ENCODE measurements at regions not wholly inside any gene's neighbourhood (a gene's known extent, or its start where the extent isn't known, plus 50 kb on each side); places are given as distances from the start of the nearest gene placed in this dataset.

DNA sequence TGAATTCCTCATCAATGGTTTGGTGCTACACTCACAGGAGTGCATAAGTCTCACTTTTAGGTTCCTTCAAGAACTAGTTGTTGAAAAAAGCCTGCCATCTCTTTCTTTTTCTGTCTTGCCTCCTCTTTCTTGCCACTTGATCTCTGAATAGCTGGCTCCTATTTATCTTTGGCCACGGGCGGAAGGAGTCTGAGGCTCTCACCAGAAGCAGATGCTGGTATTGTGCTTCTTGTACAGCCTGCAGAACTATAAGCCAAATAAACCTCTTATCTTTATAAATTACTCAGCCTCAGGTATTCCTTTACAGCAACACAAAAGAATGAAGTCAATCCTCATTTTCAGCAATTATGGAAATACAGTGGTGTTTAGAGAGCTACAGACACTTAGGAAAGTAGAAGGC lies 247.1 kb upstream of the PRR16 start:
- H3K9me3 ChIP-seq (ENCODE audit: control insufficient read depth, low read length) = no peaks in the 10 kb centered on the region
- no peaks in the 10 kb centered on the region for H3K4me1 ChIP-seq (ENCODE audit: control insufficient read depth, insufficient read depth, low read length, poor library complexity, severe bottlenecking)
- no peak overlapping the region for H3K4me3 ChIP-seq (ENCODE audit: extremely low read depth, insufficient read depth, low read length, poor library complexity, severe bottlenecking)
- H3K27ac ChIP-seq (ENCODE audit: low read depth, low read length, severe bottlenecking) = no peak overlapping the region
- no peaks in the 10 kb centered on the region for H3K36me3 ChIP-seq (ENCODE audit: control insufficient read depth, insufficient read depth, low read length)
- 93 to 100% methylated on average over 2 of the region's 2 CpGs for WGBS, 2 experiments (ENCODE audit: insufficient coverage in 2 of 2)

DNA sequence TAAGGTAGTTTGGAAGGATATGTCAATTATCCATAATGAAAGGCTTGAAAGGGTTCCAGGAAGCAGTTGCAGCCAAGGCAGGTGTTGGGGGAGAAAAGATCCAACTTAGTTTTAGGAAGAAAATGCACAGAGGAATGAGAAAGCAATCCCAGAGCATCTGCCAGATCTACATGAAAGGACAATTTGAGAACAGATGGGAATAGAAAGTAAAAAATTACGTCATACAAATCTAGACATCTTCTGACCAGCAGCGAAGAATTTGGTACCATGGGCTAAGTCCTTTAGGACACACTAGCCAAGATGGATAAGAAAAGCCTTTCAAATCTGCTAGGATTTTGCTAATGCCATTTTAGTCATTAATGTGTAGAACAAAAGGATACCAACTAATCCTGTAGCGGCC lies 244.1 kb upstream of the PRR16 start:
- Histone ChIP-seq H3K4me1 (ENCODE audit: control insufficient read depth, insufficient read depth, low read length, poor library complexity, severe bottlenecking) (no peaks in the 10 kb centered on the region), H3K4me3 (ENCODE audit: extremely low read depth, insufficient read depth, low read length, poor library complexity, severe bottlenecking) (no peak overlapping the region), H3K36me3 (ENCODE audit: control insufficient read depth, insufficient read depth, low read length) (no peaks in the 10 kb centered on the region), H3K9me3 (ENCODE audit: control insufficient read depth, low read length) (no peaks in the 10 kb centered on the region), H3K27ac (ENCODE audit: low read depth, low read length, severe bottlenecking) (no peak overlapping the region)
- 100% methylated on average over 1 of the region's 3 CpGs; no CpG with 5 or more reads in 1 of the 2 experiments for WGBS, 2 experiments (ENCODE audit: insufficient coverage in 2 of 2)

DNA sequence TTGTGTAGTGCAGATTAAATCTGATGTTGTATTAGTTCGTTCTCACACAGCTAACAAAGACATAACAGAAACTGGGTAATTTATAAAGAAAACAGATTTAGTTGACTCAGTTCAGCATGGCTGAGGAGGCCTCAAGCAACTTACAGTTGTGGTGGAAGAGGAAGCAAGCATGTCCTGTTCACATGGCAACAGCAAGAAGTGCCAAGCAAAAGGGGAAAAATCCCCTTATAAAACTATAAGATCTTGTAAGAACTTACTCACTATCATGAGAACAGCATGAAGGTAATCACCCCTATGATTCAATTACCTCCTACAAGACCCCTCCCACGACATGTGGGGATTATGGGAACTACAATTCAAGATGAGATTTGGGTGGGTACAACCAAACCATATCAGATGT lies 238.6 kb upstream of the PRR16 start:
- H3K4me3 ChIP-seq (ENCODE audit: extremely low read depth, insufficient read depth, low read length, poor library complexity, severe bottlenecking) = no peak overlapping the region
- H3K4me1 ChIP-seq (ENCODE audit: control insufficient read depth, insufficient read depth, low read length, poor library complexity, severe bottlenecking) = no peaks in the 10 kb centered on the region
- no peaks in the 10 kb centered on the region for H3K9me3 ChIP-seq (ENCODE audit: control insufficient read depth, low read length)
- no CpG with 5 or more reads among the region's 2 CpGs for WGBS, 2 experiments (ENCODE audit: insufficient coverage in 2 of 2)
- no peak overlapping the region for H3K27ac ChIP-seq (ENCODE audit: low read depth, low read length, severe bottlenecking)
- H3K36me3 ChIP-seq (ENCODE audit: control insufficient read depth, insufficient read depth, low read length) = no peaks in the 10 kb centered on the region

GRCh38 chr5:120228262-120229031 lies 235.7 kb upstream of the PRR16 start:
- Histone ChIP-seq H3K27ac (ENCODE audit: low read depth, low read length, severe bottlenecking) (no peak overlapping the region), H3K36me3 (ENCODE audit: control insufficient read depth, insufficient read depth, low read length) (no peaks in the 10 kb centered on the region), H3K9me3 (ENCODE audit: control insufficient read depth, low read length) (no peaks in the 10 kb centered on the region), H3K4me1 (ENCODE audit: control insufficient read depth, insufficient read depth, low read length, poor library complexity, severe bottlenecking) (no peaks in the 10 kb centered on the region), H3K4me3 (ENCODE audit: extremely low read depth, insufficient read depth, low read length, poor library complexity, severe bottlenecking) (no peak overlapping the region)
- 84 to 87% methylated on average over 8 of the region's 10 CpGs for WGBS, 2 experiments (ENCODE audit: insufficient coverage in 2 of 2)

DNA sequence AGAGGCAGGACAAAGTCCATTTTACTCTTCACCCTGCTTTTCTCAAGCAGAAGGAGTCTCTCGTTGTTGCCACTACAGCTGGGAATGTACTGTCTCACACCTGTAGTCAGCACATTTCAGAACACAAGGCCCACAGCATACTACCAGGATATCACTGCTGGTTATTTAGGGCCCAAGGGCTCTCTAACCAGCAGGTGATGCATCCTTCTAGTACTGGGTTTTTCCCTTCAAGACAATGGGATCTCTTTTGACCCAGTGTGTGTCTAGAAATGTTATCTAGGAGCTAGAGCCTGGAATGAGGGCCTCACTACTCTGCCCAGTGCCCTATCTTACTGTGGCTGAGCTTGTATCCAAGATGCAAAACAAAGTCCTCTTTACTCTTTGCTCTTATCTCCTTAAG lies 235.1 kb upstream of the PRR16 start:
- H3K36me3 ChIP-seq (ENCODE audit: control insufficient read depth, insufficient read depth, low read length) = no peaks in the 10 kb centered on the region
- no peak overlapping the region for H3K4me3 ChIP-seq (ENCODE audit: extremely low read depth, insufficient read depth, low read length, poor library complexity, severe bottlenecking)
- H3K27ac ChIP-seq (ENCODE audit: low read depth, low read length, severe bottlenecking) = no peak overlapping the region
- H3K4me1 ChIP-seq (ENCODE audit: control insufficient read depth, insufficient read depth, low read length, poor library complexity, severe bottlenecking) = no peaks in the 10 kb centered on the region
- 86 to 100% methylated on average over 1 of the region's 1 CpG for WGBS, 2 experiments (ENCODE audit: insufficient coverage in 2 of 2)
- H3K9me3 ChIP-seq (ENCODE audit: control insufficient read depth, low read length) = no peaks in the 10 kb centered on the region

- H3K36me3 ChIP-seq (ENCODE audit: control insufficient read depth, insufficient read depth, low read length) = no peaks in the 10 kb centered on the region
These were observed 232.5 kb upstream of the PRR16 start for GRCh38 chr5:120231563-120231962.

DNA sequence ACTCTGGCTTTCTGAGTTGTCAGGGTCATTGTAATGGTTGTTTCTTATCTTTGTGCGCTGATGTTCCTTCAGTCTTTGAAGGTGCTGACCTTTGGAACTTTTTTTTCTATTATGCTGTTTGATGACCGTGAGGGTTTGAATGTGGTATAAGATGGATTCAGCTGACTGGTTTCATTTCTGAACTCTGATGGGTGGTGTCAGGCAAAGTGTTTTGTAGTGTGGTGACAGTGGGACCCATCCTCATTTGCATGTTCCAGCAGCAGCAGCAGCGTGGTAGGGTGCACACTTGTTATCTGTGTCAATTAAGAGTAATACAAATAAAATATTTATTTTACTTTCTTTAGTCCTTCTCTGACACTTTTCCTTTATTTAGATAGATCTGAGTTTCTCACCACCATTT lies 227.7 kb upstream of the PRR16 start:
- H3K4me3 ChIP-seq (ENCODE audit: extremely low read depth, insufficient read depth, low read length, poor library complexity, severe bottlenecking) = no peak overlapping the region

More at GRCh38 chr5:120231563-120231962, 232.5 kb upstream of the PRR16 start:
- no peaks in the 10 kb centered on the region for H3K9me3 ChIP-seq (ENCODE audit: control insufficient read depth, low read length)
- H3K4me1 ChIP-seq (ENCODE audit: control insufficient read depth, insufficient read depth, low read length, poor library complexity, severe bottlenecking) = no peaks in the 10 kb centered on the region
- no peak overlapping the region for H3K4me3 ChIP-seq (ENCODE audit: extremely low read depth, insufficient read depth, low read length, poor library complexity, severe bottlenecking)
- H3K27ac ChIP-seq (ENCODE audit: low read depth, low read length, severe bottlenecking) = no peak overlapping the region
- WGBS, 2 experiments (ENCODE audit: insufficient coverage in 2 of 2) = no CpG with 5 or more reads among the region's 1 CpG

GRCh38 chr5:120239086-120239485 lies 225.0 kb upstream of the PRR16 start:
- Histone ChIP-seq H3K36me3 (ENCODE audit: control insufficient read depth, insufficient read depth, low read length) (no peaks in the 10 kb centered on the region), H3K4me3 (ENCODE audit: extremely low read depth, insufficient read depth, low read length, poor library complexity, severe bottlenecking) (no peak overlapping the region), H3K9me3 (ENCODE audit: control insufficient read depth, low read length) (no peaks in the 10 kb centered on the region), H3K27ac (ENCODE audit: low read depth, low read length, severe bottlenecking) (no peak overlapping the region), H3K4me1 (ENCODE audit: control insufficient read depth, insufficient read depth, low read length, poor library complexity, severe bottlenecking) (no peaks in the 10 kb centered on the region)
- WGBS, 2 experiments (ENCODE audit: insufficient coverage in 2 of 2) = no CpG with 5 or more reads among the region's 1 CpG

More for the DNA sequence above, 227.7 kb upstream of the PRR16 start:
- Histone ChIP-seq H3K36me3 (ENCODE audit: control insufficient read depth, insufficient read depth, low read length) (no peaks in the 10 kb centered on the region), H3K27ac (ENCODE audit: low read depth, low read length, severe bottlenecking) (no peak overlapping the region), H3K4me1 (ENCODE audit: control insufficient read depth, insufficient read depth, low read length, poor library complexity, severe bottlenecking) (no peaks in the 10 kb centered on the region), H3K9me3 (ENCODE audit: control insufficient read depth, low read length) (no peaks in the 10 kb centered on the region)
- 93% methylated on average over 2 of the region's 3 CpGs for WGBS, 2 experiments (ENCODE audit: insufficient coverage in 2 of 2)

- no peaks in the 10 kb centered on the region for H3K36me3 ChIP-seq (ENCODE audit: control insufficient read depth, insufficient read depth, low read length)
- no peak overlapping the region for H3K27ac ChIP-seq (ENCODE audit: low read depth, low read length, severe bottlenecking)
- H3K4me1 ChIP-seq (ENCODE audit: control insufficient read depth, insufficient read depth, low read length, poor library complexity, severe bottlenecking) = no peaks in the 10 kb centered on the region
These were observed 223.4 kb upstream of the PRR16 start for GRCh38 chr5:120240706-120241105.

DNA sequence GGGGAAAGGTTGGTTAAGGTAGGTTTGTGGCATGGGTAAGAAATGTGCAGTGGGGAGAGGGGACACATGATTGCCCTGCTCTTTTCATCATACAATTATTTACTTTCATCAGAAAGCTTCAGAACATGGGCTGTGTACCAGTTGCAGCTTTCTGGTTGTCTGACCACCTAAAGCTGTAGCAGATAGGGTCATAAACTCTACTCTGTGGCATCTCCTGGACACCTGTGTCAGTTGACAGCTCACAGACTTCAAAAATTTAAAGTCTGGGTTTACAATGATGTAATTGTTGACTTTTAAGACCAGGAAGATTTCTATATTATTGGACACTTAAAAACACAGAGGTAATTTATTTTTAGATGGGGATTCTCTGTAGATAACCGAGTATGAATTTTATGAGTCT lies 222.7 kb upstream of the PRR16 start:
- no peaks in the 10 kb centered on the region for H3K36me3 ChIP-seq (ENCODE audit: control insufficient read depth, insufficient read depth, low read length)
- H3K4me3 ChIP-seq (ENCODE audit: extremely low read depth, insufficient read depth, low read length, poor library complexity, severe bottlenecking) = no peak overlapping the region
- no peaks in the 10 kb centered on the region for H3K4me1 ChIP-seq (ENCODE audit: control insufficient read depth, insufficient read depth, low read length, poor library complexity, severe bottlenecking)
- WGBS, 2 experiments (ENCODE audit: insufficient coverage in 2 of 2) = no CpG with 5 or more reads among the region's 1 CpG
- no peak overlapping the region for H3K27ac ChIP-seq (ENCODE audit: low read depth, low read length, severe bottlenecking)
- no peaks in the 10 kb centered on the region for H3K9me3 ChIP-seq (ENCODE audit: control insufficient read depth, low read length)

More at GRCh38 chr5:120240706-120241105, 223.4 kb upstream of the PRR16 start:
- H3K4me3 ChIP-seq (ENCODE audit: extremely low read depth, insufficient read depth, low read length, poor library complexity, severe bottlenecking) = no peak overlapping the region
- H3K9me3 ChIP-seq (ENCODE audit: control insufficient read depth, low read length) = no peaks in the 10 kb centered on the region

DNA sequence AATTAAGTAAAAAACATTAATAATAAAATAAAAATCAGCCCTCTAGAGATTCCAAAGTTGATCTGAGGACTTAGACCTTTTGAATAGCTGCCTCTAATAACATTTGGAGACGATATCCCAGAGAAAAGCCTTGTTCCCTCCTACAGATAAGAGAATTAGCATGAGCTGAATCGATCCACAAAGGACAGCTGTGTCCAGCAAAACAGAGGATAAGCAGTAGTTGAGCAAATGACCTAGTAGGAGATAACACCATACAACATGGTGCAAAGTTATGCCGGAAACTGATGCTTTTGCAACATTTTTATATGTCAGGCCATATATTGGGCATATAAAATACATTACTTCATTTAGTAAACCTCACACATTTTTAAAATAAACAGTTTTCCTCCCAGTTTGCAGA lies 212.2 kb upstream of the PRR16 start:
- WGBS, 2 experiments (ENCODE audit: insufficient coverage in 2 of 2) = 17 to 100% methylated on average over 1 of the region's 3 CpGs
- Histone ChIP-seq H3K9me3 (ENCODE audit: control insufficient read depth, low read length) (no peaks in the 10 kb centered on the region), H3K27ac (ENCODE audit: low read depth, low read length, severe bottlenecking) (no peak overlapping the region), H3K4me3 (ENCODE audit: extremely low read depth, insufficient read depth, low read length, poor library complexity, severe bottlenecking) (no peak overlapping the region), H3K4me1 (ENCODE audit: control insufficient read depth, insufficient read depth, low read length, poor library complexity, severe bottlenecking) (no peaks in the 10 kb centered on the region), H3K36me3 (ENCODE audit: control insufficient read depth, insufficient read depth, low read length) (no peaks in the 10 kb centered on the region)

All from mesodermal cell (in vitro differentiated cells).